Posterior vena cava (tissue), 2 donors: ENCODE measurements at regions not wholly inside any gene's neighbourhood (a gene's known extent, or its start where the extent isn't known, plus 50 kb on each side); places are given as distances from the start of the nearest gene placed in this dataset.
"Not testable (repeated sequence)": the region's sequence is repeated elsewhere in the genome, so short reads cannot be mapped to it uniquely, and the experiment has no call there.

Experiments
- DNase-seq: peaks from one replicate; pipeline ENCODE4 v3.0.0-alpha.2; 2020; ENCODE audit warnings: low spot score
- intact Hi-C, 2 donors: fragments of 100-400 bp; cut with DNase I; formaldehyde crosslinking; loops; one replicate each; pipeline versions ENCODE4 v1.14.1 to v1.14.2; 2022 to 2023
- donor health status: DM: yes; HTN: yes; CAD: no.
- donor health status: DM: yes; HTN: yes; CAD: no.

DNA sequence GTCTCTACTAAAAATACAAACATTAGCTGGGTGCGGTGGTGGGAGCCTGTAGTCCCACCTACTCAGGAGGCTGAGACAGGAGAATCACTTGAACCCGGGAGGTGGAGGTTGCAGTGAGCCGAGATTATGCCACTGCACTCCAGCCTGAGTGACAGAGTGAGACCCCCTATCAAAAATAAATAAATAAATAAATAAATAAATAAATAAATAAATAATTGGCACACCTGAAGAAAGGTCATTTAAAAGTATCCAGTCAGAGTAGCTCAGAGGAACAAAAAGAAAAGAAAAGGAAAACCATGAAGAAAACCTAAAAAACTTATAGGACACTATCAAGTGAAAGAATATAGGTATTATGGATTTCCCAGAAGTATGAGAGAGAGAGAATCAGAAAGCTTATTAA is 330.1 kb upstream of the AR start:
- DNase-seq, intact Hi-C loops: not testable (repeated sequence)

- no peak for DNase-seq
- intact Hi-C loops = no loop called here
These were observed 335.9 kb upstream of the AR start for GRCh38 chrX:67207912-67208311.

DNA sequence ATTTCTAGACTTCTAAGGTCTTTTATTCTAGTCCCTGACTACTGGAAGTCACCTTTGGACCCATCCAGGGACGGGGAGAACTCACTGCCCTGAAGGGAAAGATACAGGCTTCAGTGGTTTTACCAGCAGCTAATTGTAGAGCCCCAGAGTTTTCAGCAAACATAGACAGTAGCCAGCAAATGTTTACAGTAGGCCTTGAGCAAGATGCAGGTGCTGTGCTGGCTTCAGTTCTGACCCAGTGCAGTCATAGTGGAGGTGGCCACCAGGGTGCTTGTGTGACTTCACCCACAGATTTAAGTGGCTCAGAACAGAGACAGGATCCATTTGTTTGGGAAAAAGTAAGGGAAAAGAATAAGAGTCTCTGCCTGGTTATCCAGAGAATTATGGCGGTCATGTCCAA is 384.4 kb upstream of the AR start:
- DNase-seq = no peak
- intact Hi-C loops = loop anchor here in 1 of 2 donors (1.0 kb wide), 1 partner anchor 12 kb away; no protein-coding TSS in a partner anchor

DNA sequence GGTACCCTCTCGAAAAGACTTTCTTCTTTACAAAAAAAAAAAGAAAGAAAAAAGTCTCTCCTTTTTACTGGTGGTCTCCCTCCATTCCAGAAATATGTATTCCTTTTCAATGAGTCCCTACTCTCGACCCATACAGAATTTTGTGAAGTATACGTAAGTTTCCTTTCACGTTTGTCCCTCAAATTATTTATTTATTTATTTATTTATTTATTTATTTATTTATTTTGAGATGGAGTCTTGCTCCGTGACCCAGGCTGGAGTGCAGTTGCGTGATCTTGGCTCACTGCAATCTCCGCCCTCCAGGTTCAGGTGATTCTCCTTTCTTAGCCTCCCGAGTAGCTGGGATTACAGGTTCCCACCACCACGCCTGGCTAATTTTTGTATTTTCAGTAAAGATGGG is 429.2 kb upstream of the AR start:
- no peak for DNase-seq
- intact Hi-C loops = no loop called here

DNA sequence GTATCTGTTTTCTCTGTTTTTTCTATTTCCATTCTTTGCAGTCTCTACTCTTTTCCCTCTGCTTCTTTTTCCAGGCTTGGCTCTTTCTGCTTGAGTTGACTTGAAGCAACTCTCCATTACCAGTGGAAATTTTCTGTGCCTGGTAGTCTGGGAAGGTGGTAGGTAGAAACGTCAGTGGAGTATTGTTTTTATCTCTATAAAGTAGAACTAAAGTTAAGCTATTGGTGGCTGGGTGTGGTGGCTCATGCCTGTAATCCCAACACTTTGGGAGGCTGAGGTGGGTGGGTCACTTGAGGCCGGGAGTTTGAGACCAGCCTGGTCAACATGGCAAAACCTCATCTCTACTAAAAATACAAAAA is 438.1 kb upstream of the AR start:
- intact Hi-C loops = no loop called here
- no peak for DNase-seq

- DNase-seq = no peak
- intact Hi-C loops = no loop called here
These were observed 438.7 kb upstream of the AR start for GRCh38 chrX:67104982-67105757.

- intact Hi-C loops = no loop called here
- DNase-seq = no peak
These were observed 443.6 kb upstream of the AR start for GRCh38 chrX:67100031-67100884.

DNA sequence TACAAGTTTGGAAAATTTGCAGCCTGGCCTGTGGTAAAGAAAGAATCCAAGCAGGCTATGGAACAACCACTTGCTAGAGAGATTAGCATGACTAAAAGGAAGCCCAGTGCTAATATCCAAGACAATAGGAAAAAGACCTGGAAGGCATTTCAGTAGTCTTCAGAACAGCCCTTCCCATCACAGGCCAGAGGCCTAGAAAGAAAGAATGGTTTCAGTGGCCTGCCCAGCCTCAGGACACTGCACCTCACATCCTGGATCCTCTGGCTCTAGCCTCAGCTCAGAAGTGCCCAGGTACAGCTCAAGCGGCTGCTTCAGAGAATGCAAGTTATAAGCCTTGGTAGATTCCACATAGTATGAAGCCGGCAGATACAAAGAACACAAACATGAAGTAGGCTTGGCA is 449.8 kb upstream of the AR start:
- no peak for DNase-seq
- intact Hi-C loops = no loop called here

- intact Hi-C loops = no loop called here
- no peak for DNase-seq
These were observed 411.9 kb upstream of the EDA2R start for GRCh38 chrX:67050760-67051159.

DNA sequence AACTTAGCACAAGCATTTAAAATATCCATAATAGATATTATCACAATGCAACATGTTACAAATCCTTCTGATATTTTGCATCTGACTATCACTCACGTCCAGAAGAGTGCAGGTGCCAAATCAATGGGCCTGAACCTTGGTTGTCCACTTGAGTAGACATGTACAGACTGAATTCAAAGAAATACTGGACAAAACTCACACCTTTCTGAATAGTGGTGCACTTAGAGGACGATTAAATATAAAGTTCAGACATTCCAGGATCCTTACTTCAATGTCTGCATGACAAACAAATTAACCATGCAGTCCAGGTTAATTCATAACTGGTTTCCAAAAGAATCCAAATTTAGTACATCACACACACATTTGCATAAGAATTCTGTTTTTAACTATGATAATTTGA is 406.0 kb upstream of the EDA2R start:
- DNase-seq = no peak
- intact Hi-C loops = no loop called here

- DNase-seq = no peak
- intact Hi-C loops = no loop called here
These were observed 405.3 kb upstream of the EDA2R start for GRCh38 chrX:67044029-67044653.

GRCh38 chrX:67004451-67004850 is 365.6 kb upstream of the EDA2R start:
- no peak for DNase-seq
- intact Hi-C loops = no loop called here

- intact Hi-C loops = no loop called here
- no peak for DNase-seq
These were observed 355.9 kb upstream of the EDA2R start for GRCh38 chrX:66994729-66995128.

DNA sequence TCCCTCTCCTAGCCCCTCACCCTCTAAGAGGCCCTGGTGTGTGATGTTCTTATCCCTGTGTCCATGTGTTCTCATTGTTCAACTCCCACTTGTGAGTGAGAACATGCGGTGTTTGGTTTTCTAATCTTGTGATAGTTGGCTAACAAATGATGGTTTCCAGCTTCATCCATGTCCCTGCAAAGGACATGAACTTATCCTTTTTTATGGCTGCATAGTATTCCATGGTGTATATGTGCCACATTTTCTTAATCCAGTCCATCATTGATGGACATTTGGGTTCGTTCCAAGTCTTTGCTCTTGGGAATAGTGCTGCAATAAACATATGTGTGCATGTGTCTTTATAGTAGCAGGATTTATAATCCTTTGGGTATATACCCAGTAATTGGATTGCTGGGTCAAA is 353.2 kb upstream of the EDA2R start:
- intact Hi-C loops = not testable (repeated sequence)

GRCh38 chrX:66988331-66988730 is 349.5 kb upstream of the EDA2R start:
- no peak for DNase-seq
- intact Hi-C loops = no loop called here

More for the DNA sequence above, 353.2 kb upstream of the EDA2R start:
- not testable (repeated sequence) for DNase-seq

DNA sequence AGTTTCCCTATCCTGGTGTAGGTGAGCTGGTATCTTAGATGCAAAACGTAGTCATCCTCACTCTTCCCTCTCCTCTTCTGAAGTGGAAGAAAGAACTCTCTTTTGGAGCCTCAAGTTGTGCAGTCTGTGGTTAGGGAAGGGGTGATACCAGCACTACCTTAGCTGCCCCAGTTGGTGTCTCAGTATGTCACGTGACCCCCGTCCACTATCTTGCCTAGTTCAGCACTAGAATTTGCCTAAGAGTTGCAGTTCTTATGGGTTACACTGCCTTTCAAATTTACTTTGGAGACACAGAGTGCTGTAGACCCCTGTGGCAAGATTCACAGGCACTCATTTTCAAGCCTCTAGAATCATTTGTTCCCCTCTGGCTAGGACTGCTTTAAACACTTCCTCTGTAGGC is 322.8 kb upstream of the EDA2R start:
- intact Hi-C loops = no loop called here
- no peak for DNase-seq

- no peak for DNase-seq
- intact Hi-C loops = no loop called here
These were observed 292.8 kb upstream of the EDA2R start for GRCh38 chrX:66931713-66932112.

DNA sequence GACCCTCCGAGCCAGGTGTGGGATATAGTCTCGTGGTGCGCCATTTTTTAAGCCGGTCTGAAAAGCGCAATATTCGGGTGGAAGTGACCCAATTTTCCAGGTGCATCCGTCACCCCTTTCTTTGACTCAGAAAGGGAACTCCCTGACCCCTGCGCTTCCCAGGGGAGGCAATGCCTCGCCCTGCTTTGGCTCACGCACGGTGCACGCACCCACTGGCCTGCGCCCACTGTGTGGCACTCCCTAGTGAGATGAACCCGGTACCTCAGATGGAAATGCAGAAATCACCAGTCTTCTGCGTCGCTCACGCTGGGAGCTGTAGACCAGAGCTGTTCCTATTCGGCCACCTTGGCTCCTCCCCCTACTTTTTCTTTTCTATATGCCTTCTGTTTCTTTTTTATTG is 291.6 kb upstream of the EDA2R start:
- intact Hi-C loops, DNase-seq: not testable (repeated sequence)

GRCh38 chrX:66920296-66920695 is 281.4 kb upstream of the EDA2R start:
- no peak for DNase-seq
- intact Hi-C loops = no loop called here

GRCh38 chrX:66919280-66919832 is 280.5 kb upstream of the EDA2R start:
- intact Hi-C loops = no loop called here
- DNase-seq = no peak
